Type B pancreatic cell (in vitro differentiated cells): ENCODE measurements at regions not wholly inside any gene's neighbourhood (a gene's known extent, or its start where the extent isn't known, plus 50 kb on each side); places are given as distances from the start of the nearest gene placed in this dataset.

Experiments used
- DNase-seq: peaks from one replicate; pipeline ENCODE4 v3.0.0; 2021; ENCODE audit warnings: mixed read lengths; ENCODE audit not compliant: unreplicated experiment; ENCODE audit errors: extremely low spot score
- H3K27ac Mint-ChIP-seq: 2 replicates; pipeline ENCODE4 v1.8.0; 2021; ENCODE audit warnings: mild to moderate bottlenecking, mixed read lengths
- H3K27me3 Mint-ChIP-seq: 2 replicates; pipeline ENCODE4 v1.8.0; 2021; ENCODE audit warnings: mixed read lengths
- H3K36me3 Mint-ChIP-seq: 2 replicates; pipeline ENCODE4 v1.8.0; 2021; ENCODE audit warnings: mixed read lengths
- H3K4me1 Mint-ChIP-seq: one replicate; pipeline ENCODE4 v1.8.0; 2021; ENCODE audit warnings: mixed read lengths; ENCODE audit not compliant: unreplicated experiment
- H3K4me3 Mint-ChIP-seq: 2 replicates; pipeline ENCODE4 v1.8.0; 2021; ENCODE audit warnings: mild to moderate bottlenecking, mixed read lengths
- H3K9me3 Mint-ChIP-seq: 2 replicates; pipeline ENCODE4 v1.8.0; 2021; ENCODE audit warnings: mixed read lengths
- CTCF ChIP-seq: fragments of 200-600 bp; sonication (generic); conservative IDR thresholded peaks from 2 replicates; pipeline ENCODE4 v1.5.0; 2021; ENCODE audit warnings: antibody characterized with exemption, mild to moderate bottlenecking

GRCh38 chr19:30701178-30701577 is 329.0 kb downstream of the ZNF536 start:
- DNase-seq: no peak
- no peaks in the 10 kb centered on the region for H3K36me3 Mint-ChIP-seq
- TF ChIP-seq CTCF: no peak
- H3K27me3 Mint-ChIP-seq: no peaks in the 10 kb centered on the region
- H3K27ac Mint-ChIP-seq: no peak overlapping the region
- no peak overlapping the region for H3K4me3 Mint-ChIP-seq
- peaks cover 16% of the 10 kb centered on the region for H3K4me1 Mint-ChIP-seq
- no peaks in the 10 kb centered on the region for H3K9me3 Mint-ChIP-seq

- no peaks in the 10 kb centered on the region for H3K36me3 Mint-ChIP-seq
- H3K27me3 Mint-ChIP-seq: no peaks in the 10 kb centered on the region
- peaks cover 16% of the 10 kb centered on the region for H3K4me1 Mint-ChIP-seq
- H3K4me3 Mint-ChIP-seq: no peak overlapping the region
- no peak overlapping the region for H3K27ac Mint-ChIP-seq
- DNase-seq: no peak
- TF ChIP-seq CTCF: no peak
- H3K9me3 Mint-ChIP-seq: no peaks in the 10 kb centered on the region
These were observed 327.7 kb downstream of the ZNF536 start for GRCh38 chr19:30699871-30700280.

GRCh38 chr19:30696514-30696913 is 324.3 kb downstream of the ZNF536 start:
- peak; percentile 65 for TF ChIP-seq CTCF
- Mint-ChIP-seq H3K9me3 (peaks cover 4% of the 10 kb centered on the region), H3K4me1 (peaks cover 46% of the 10 kb centered on the region), H3K4me3 (no peak overlapping the region), H3K27me3 (peaks cover 22% of the 10 kb centered on the region), H3K27ac (no peak overlapping the region), H3K36me3 (no peaks in the 10 kb centered on the region)
- no peak for DNase-seq

GRCh38 chr19:30695171-30695875 is 323.1 kb downstream of the ZNF536 start:
- peaks cover 58% of the 10 kb centered on the region for H3K4me1 Mint-ChIP-seq
- H3K36me3 Mint-ChIP-seq: no peaks in the 10 kb centered on the region
- peaks cover 30% of the 10 kb centered on the region for H3K27me3 Mint-ChIP-seq
- no peak overlapping the region for H3K4me3 Mint-ChIP-seq
- H3K9me3 Mint-ChIP-seq: peaks cover 4% of the 10 kb centered on the region
- H3K27ac Mint-ChIP-seq: no peak overlapping the region
- peak; percentile 29 for TF ChIP-seq CTCF
- DNase-seq: no peak

GRCh38 chr19:30694156-30694755 is 322.1 kb downstream of the ZNF536 start:
- peak overlapping the region; percentile 78 for H3K4me3 Mint-ChIP-seq
- no peak for TF ChIP-seq CTCF
- H3K36me3 Mint-ChIP-seq: no peaks in the 10 kb centered on the region
- peaks cover 69% of the 10 kb centered on the region for H3K4me1 Mint-ChIP-seq
- H3K9me3 Mint-ChIP-seq: peaks cover 4% of the 10 kb centered on the region
- peaks cover 35% of the 10 kb centered on the region for H3K27me3 Mint-ChIP-seq
- peak overlapping the region; percentile 75 for H3K27ac Mint-ChIP-seq
- no peak for DNase-seq
